Testis (tissue), 2 donors: ENCODE measurements at regions not wholly inside any gene's neighbourhood (a gene's known extent, or its start where the extent isn't known, plus 50 kb on each side); places are given as distances from the start of the nearest gene placed in this dataset.

Experiments
- CTCF ChIP-seq, 3 experiments: fragments of 450-650 bp in 2 of 3; fragments of 200-600 bp in 1 of 3; sonication (generic) in 1 of 3; IDR thresholded peaks; one replicate each; pipeline ENCODE4 v1.5.1; 2016 to 2019; ENCODE audit warnings: antibody characterized with exemption in 3 of 3, mild to moderate bottlenecking in 2 of 3, moderate library complexity in 1 of 3
- POLR2A ChIP-seq: fragments of 450-650 bp; IDR thresholded peaks from one replicate; pipeline ENCODE4 v1.6.1; 2017; ENCODE audit warnings: antibody characterized with exemption, mild to moderate bottlenecking, moderate library complexity

- TF ChIP-seq CTCF (IDR thresholded peaks at IDR 0.05) (no peak), POLR2A (no peak)
Measured at GRCh38 chr4:10974371-10974770, 289.8 kb upstream of the CLNK start.
